ENCODE measurements at regions not wholly inside any gene's neighbourhood (a gene's known extent, or its start where the extent isn't known, plus 50 kb on each side); places are given as distances from the start of the nearest gene placed in this dataset.

DNA sequence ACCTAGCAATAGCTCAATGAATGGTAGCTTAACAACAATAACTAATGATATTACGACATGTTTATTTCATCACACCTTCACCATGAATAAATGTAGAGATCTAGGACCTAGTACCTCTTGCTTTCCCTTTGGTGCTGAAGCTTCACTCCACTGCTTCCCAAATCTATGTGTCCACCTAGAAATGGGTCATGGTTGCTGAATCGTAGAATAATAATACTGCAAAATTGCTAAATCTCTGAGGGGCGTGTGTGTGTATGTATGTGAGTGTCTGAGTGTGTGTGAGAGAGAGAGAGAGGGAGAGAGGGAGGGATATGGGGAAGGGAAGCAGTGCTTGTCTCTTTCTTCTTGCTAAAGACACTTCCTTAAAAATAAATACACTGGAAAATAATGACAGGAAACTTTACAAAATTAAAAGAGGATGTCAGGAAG lies 109.3 kb upstream of the BMP2K start:
- TF ChIP-seq, protein P1, sequence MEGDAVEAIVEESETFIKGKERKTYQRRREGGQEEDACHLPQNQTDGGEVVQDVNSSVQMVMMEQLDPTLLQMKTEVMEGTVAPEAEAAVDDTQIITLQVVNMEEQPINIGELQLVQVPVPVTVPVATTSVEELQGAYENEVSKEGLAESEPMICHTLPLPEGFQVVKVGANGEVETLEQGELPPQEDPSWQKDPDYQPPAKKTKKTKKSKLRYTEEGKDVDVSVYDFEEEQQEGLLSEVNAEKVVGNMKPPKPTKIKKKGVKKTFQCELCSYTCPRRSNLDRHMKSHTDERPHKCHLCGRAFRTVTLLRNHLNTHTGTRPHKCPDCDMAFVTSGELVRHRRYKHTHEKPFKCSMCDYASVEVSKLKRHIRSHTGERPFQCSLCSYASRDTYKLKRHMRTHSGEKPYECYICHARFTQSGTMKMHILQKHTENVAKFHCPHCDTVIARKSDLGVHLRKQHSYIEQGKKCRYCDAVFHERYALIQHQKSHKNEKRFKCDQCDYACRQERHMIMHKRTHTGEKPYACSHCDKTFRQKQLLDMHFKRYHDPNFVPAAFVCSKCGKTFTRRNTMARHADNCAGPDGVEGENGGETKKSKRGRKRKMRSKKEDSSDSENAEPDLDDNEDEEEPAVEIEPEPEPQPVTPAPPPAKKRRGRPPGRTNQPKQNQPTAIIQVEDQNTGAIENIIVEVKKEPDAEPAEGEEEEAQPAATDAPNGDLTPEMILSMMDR (tag by site-specific recombination; IDR thresholded peaks at IDR 0.05) = no peak
- TF ChIP-seq REST (tag by site-specific recombination; IDR thresholded peaks at IDR 0.05) (no peak), ZNF2 (tag by site-specific recombination; IDR thresholded peaks at IDR 0.05) (no peak), SP2 (tag by site-specific recombination; IDR thresholded peaks at IDR 0.05) (no peak), ZBTB6 (tag by site-specific recombination; IDR thresholded peaks at IDR 0.05) (no peak), ZNF19 (tag by site-specific recombination; IDR thresholded peaks at IDR 0.05; ENCODE audit: low read depth) (no peak), ZFP3 (tag by site-specific recombination; IDR thresholded peaks at IDR 0.05; ENCODE audit: low read depth) (no peak), GLI4 (tag by site-specific recombination; IDR thresholded peaks at IDR 0.05) (no peak), ZNF670 (tag by site-specific recombination; IDR thresholded peaks at IDR 0.05; ENCODE audit: low read depth) (no peak), ZFP37 (tag by site-specific recombination; IDR thresholded peaks at IDR 0.05) (no peak), ZNF544 (tag by site-specific recombination; IDR thresholded peaks at IDR 0.05) (no peak), ZNF202 (tag by site-specific recombination; IDR thresholded peaks at IDR 0.05; ENCODE audit: borderline replicate concordance) (no peak)
